ENCODE measurements at regions not wholly inside any gene's neighbourhood (a gene's known extent, or its start where the extent isn't known, plus 50 kb on each side); places are given as distances from the start of the nearest gene placed in this dataset.

- no peak for TF ChIP-seq TAF1 (IDR thresholded peaks at IDR 0.05; ENCODE audit: low read depth)
- TF ChIP-seq NFIC (IDR thresholded peaks at IDR 0.05): no peak
Observed at GRCh38 chr7:79711660-79712059, 258.2 kb upstream of the MAGI2 start.

All from Ishikawa (cell line).